ENCODE measurements at regions not wholly inside any gene's neighbourhood (a gene's known extent, or its start where the extent isn't known, plus 50 kb on each side); places are given as distances from the start of the nearest gene placed in this dataset.
A peak's percentile ranks its signal among the peaks of the same experiment; 100 is the strongest.

DNA sequence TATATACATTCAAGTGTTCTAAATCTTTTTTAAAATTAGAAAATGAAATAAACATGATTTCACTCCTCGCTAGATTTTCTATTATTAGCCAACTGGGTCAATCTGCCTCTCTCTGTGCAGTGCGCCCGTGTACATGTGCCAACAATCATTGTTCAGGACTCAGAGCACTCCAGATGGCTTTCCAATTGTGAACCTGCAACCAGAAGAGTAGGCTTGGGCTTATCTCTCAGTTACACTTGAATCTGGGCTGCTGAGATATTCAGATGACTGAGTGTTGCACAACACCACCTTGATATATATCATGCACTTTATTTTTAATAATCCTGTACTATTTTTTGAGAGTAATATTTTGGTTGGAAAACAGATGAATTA, 184.0 kb upstream of the FSTL5 start:
- no peak overlapping the region for H3K9ac ChIP-seq
- TF ChIP-seq CTCF (conservative IDR thresholded peaks at IDR 0.05; ENCODE audit: low read depth, low read length), result no peak
- no peaks in the 10 kb centered on the region for H4K20me1 ChIP-seq (ENCODE audit: insufficient read depth)
- H3K4me3 ChIP-seq (IDR thresholded peaks at IDR 0.05; ENCODE audit: insufficient read depth, low read depth, low read length), result no peak overlapping the region
- H3K27me3 ChIP-seq (ENCODE audit: insufficient read depth, low read depth), result no peaks in the 10 kb centered on the region
- H2AFZ ChIP-seq (ENCODE audit: low read depth), result no peak overlapping the region
- peaks cover 9% of the 10 kb centered on the region for H3K4me1 ChIP-seq (ENCODE audit: low read depth, poor library complexity, severe bottlenecking)
- peak overlapping the region; percentile 59; the same call in 1 of the 2 replicates for H3K4me2 ChIP-seq
- no peaks in the 10 kb centered on the region for H3K79me2 ChIP-seq (ENCODE audit: insufficient read depth, low read depth)
- H3K27ac ChIP-seq, result peak overlapping the region; percentile 40; the same call in 1 of the 2 replicates
- H3K36me3 ChIP-seq (ENCODE audit: insufficient read depth), result no peaks in the 10 kb centered on the region

GRCh38 chr4:162347156-162347841, 183.5 kb upstream of the FSTL5 start:
- no peaks in the 10 kb centered on the region for H3K36me3 ChIP-seq (ENCODE audit: insufficient read depth)
- peak overlapping the region; percentile 56; the same call in 1 of the 2 replicates for H2AFZ ChIP-seq (ENCODE audit: low read depth)
- no peaks in the 10 kb centered on the region for H3K27me3 ChIP-seq (ENCODE audit: insufficient read depth, low read depth)
- no peak overlapping the region for H3K4me3 ChIP-seq (IDR thresholded peaks at IDR 0.05; ENCODE audit: insufficient read depth, low read depth, low read length)
- H3K27ac ChIP-seq, result peak overlapping the region; percentile 40; the same call in 1 of the 2 replicates
- TF ChIP-seq CTCF (conservative IDR thresholded peaks at IDR 0.05; ENCODE audit: low read depth, low read length), result no peak
- H3K79me2 ChIP-seq (ENCODE audit: insufficient read depth, low read depth), result no peaks in the 10 kb centered on the region
- no peaks in the 10 kb centered on the region for H4K20me1 ChIP-seq (ENCODE audit: insufficient read depth)
- no peak overlapping the region for H3K9ac ChIP-seq
- H3K4me2 ChIP-seq, result peak overlapping the region; percentile 59; the same call in 1 of the 2 replicates
- H3K4me1 ChIP-seq (ENCODE audit: low read depth, poor library complexity, severe bottlenecking), result peaks cover 9% of the 10 kb centered on the region

DNA sequence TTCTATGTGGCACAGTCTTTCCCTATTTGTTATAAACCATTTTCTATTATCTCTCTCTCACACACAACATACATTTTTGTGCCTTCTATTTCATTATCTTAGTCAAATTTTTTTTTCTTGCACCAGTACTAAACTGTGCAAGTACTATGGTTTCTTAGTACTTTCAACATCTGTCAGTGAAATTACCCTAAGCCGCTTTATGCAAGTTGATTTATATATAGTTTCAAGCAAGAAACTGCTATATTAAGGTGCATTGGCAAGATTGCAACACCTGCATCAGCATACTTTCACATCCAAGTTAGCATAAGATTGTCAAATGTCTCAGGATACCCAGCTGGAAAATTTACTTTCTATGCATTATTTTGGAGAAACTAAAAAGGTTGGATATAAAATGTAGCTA, 180.2 kb upstream of the FSTL5 start:
- Histone ChIP-seq H3K36me3 (ENCODE audit: insufficient read depth) (no peaks in the 10 kb centered on the region), H2AFZ (ENCODE audit: low read depth) (no peak overlapping the region), H3K4me1 (ENCODE audit: low read depth, poor library complexity, severe bottlenecking) (peaks cover 9% of the 10 kb centered on the region), H3K79me2 (ENCODE audit: insufficient read depth, low read depth) (no peaks in the 10 kb centered on the region), H3K27me3 (ENCODE audit: insufficient read depth, low read depth) (no peaks in the 10 kb centered on the region), H3K27ac (no peak overlapping the region), H3K4me3 (IDR thresholded peaks at IDR 0.05; ENCODE audit: insufficient read depth, low read depth, low read length) (no peak overlapping the region), H4K20me1 (ENCODE audit: insufficient read depth) (no peaks in the 10 kb centered on the region), H3K9ac (no peak overlapping the region), H3K4me2 (no peak overlapping the region)
- no peak for TF ChIP-seq CTCF (conservative IDR thresholded peaks at IDR 0.05; ENCODE audit: low read depth, low read length)

DNA sequence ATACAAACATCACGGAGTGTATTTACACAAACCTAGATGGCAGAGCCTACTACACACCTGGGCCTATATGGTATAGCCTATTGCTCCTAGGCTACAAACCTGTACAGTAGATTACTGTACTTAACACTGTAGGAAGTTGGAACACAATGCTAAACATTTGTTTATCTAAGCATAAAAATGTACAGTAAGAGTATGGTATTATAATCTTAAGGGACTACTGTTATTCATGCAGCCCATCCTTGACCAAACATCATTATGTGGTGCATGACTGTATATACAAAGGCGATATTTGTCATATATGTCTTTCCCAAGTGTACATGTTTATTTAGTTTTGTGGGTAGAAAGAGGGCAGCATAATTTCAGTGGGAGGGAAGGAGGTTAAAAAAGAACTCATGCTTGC, 177.7 kb upstream of the FSTL5 start:
- no peak overlapping the region for H3K9ac ChIP-seq
- no peaks in the 10 kb centered on the region for H4K20me1 ChIP-seq (ENCODE audit: insufficient read depth)
- no peaks in the 10 kb centered on the region for H3K79me2 ChIP-seq (ENCODE audit: insufficient read depth, low read depth)

More for the DNA sequence above, 177.7 kb upstream of the FSTL5 start:
- no peak for TF ChIP-seq CTCF (conservative IDR thresholded peaks at IDR 0.05; ENCODE audit: low read depth, low read length)
- Histone ChIP-seq H3K27me3 (ENCODE audit: insufficient read depth, low read depth) (no peaks in the 10 kb centered on the region), H3K36me3 (ENCODE audit: insufficient read depth) (no peaks in the 10 kb centered on the region), H3K4me1 (ENCODE audit: low read depth, poor library complexity, severe bottlenecking) (no peaks in the 10 kb centered on the region), H3K4me2 (no peak overlapping the region), H3K4me3 (IDR thresholded peaks at IDR 0.05; ENCODE audit: insufficient read depth, low read depth, low read length) (no peak overlapping the region), H3K27ac (no peak overlapping the region), H2AFZ (ENCODE audit: low read depth) (no peak overlapping the region)
